Adrenal gland (tissue), 9 donors: ENCODE measurements at regions not wholly inside any gene's neighbourhood (a gene's known extent, or its start where the extent isn't known, plus 50 kb on each side); places are given as distances from the start of the nearest gene placed in this dataset.

ENCODE experiments used
- DNase-seq, 7 donors: peaks; one replicate each; pipeline ENCODE4 v3.0.0-alpha.2; 2019 to 2020
- H3K27ac ChIP-seq, 5 donors: fragments of 200-600 bp; sonication (generic) in 4 of 5; 1 replicate in 3 of 5; 2 replicates in 2 of 5; pipeline versions ENCODE4 v1.5.1 to v1.8.0; 2016 to 2020; ENCODE audit warnings: mild to moderate bottlenecking in 1 of 5
- H3K27me3 ChIP-seq: fragments of 200-600 bp; 2 replicates; pipeline ENCODE4 v1.8.0; 2021
- H3K36me3 ChIP-seq, 2 donors: fragments of 200-600 bp; replicated peaks in 1 of 2; 1 replicate in 1 of 2; 2 replicates in 1 of 2; pipeline versions ENCODE4 v1.5.1 to v1.8.0; 2018 to 2022
- H3K4me1 ChIP-seq, 2 donors: fragments of 200-600 bp; replicated peaks in 1 of 2; 1 replicate in 1 of 2; 2 replicates in 1 of 2; pipeline versions ENCODE4 v1.5.1 to v1.8.0; 2018 to 2021
- H3K4me3 ChIP-seq, 4 donors: fragments of 200-600 bp; sonication (generic) in 3 of 4; one replicate each; pipeline ENCODE4 v1.5.1; 2016 to 2018
- H3K9me3 ChIP-seq, 3 donors: fragments of 200-600 bp; sonication (generic) in 1 of 3; replicated peaks in 1 of 3; 1 replicate in 2 of 3; 2 replicates in 1 of 3; pipeline versions ENCODE4 v1.5.1 to v1.8.0; 2016 to 2021
- CTCF ChIP-seq, 6 experiments: fragments of 450-650 bp in 4 of 6; fragments of 200-600 bp in 2 of 6; sonication (generic) in 1 of 6; IDR thresholded peaks; 1 replicate in 5 of 6; 2 replicates in 1 of 6; pipeline versions ENCODE4 v1.5.1 to v1.8.0; 2016 to 2021; ENCODE audit warnings: antibody characterized with exemption in 6 of 6, mild to moderate bottlenecking in 2 of 6, moderate library complexity in 1 of 6
- POLR2A ChIP-seq, 2 donors: fragments of 450-650 bp; IDR thresholded peaks; one replicate each; pipeline ENCODE4 v1.6.1; 2017; ENCODE audit warnings: antibody characterized with exemption in 2 of 2, mild to moderate bottlenecking in 2 of 2, moderate library complexity in 1 of 2
- WGBS, 4 donors: extraction: QIAGEN DNeasy Blood & Tissue Kit in 2 of 4; methylation state at CpG; one replicate each; pipeline versions ENCODE4 v1.1.5 to v1.1.7; 2013 to 2017; 5-methylcytosine and 5-hydroxymethylcytosine counted together
- intact Hi-C, 2 donors: fragments of 100-400 bp; cut with DNase I; formaldehyde crosslinking; loops; one replicate each; pipeline versions ENCODE4 v1.14.1 to v1.15.0; 2022 to 2023
- donor health status: healthy with polysubstance abuse.
- donor health status: Bipolar disorder and iron deficiency.
- donor health status: DM: yes; HTN: yes; CAD: no.
- donor health status: DM: no; HTN: no; CAD: no.
- donor health status: DM: no; HTN: no; CAD: no.

GRCh38 chr7:136640977-136641376, 227.5 kb upstream of the CHRM2 start:
- no peak for DNase-seq
- 58 to 76% (median 68%) methylated on average over 1 of the region's 1 CpG for WGBS, 4 donors
- Histone ChIP-seq H3K4me3 (no peak overlapping the region), H3K27me3 (no peaks in the 10 kb centered on the region), H3K4me1 (no peaks in the 10 kb centered on the region), H3K9me3 (no peaks in the 10 kb centered on the region), H3K36me3 (no peaks in the 10 kb centered on the region), H3K27ac (no peak overlapping the region)
- TF ChIP-seq CTCF (IDR thresholded peaks at IDR 0.05) (no peak), POLR2A (IDR thresholded peaks at IDR 0.05) (no peak)
- intact Hi-C loops = no loop called here

GRCh38 chr7:136637813-136638212, 230.6 kb upstream of the CHRM2 start:
- Histone ChIP-seq H3K27me3 (no peaks in the 10 kb centered on the region), H3K4me1 (no peaks in the 10 kb centered on the region), H3K9me3 (no peaks in the 10 kb centered on the region), H3K36me3 (no peaks in the 10 kb centered on the region), H3K4me3 (no peak overlapping the region), H3K27ac (no peak overlapping the region)
- intact Hi-C loops = no loop called here
- 77 to 85% (median 83%) methylated on average over 2 of the region's 2 CpGs for WGBS, 4 donors
- no peak for DNase-seq
- TF ChIP-seq CTCF (IDR thresholded peaks at IDR 0.05) (no peak), POLR2A (IDR thresholded peaks at IDR 0.05) (no peak)

GRCh38 chr7:136635751-136636150, 232.7 kb upstream of the CHRM2 start:
- Histone ChIP-seq H3K36me3 (no peaks in the 10 kb centered on the region), H3K9me3 (no peaks in the 10 kb centered on the region), H3K27me3 (no peaks in the 10 kb centered on the region), H3K27ac (no peak overlapping the region), H3K4me1 (no peaks in the 10 kb centered on the region), H3K4me3 (no peak overlapping the region)
- 59 to 73% (median 66%) methylated on average over 3 of the region's 3 CpGs for WGBS, 4 donors
- intact Hi-C loops = no loop called here
- DNase-seq = no peak
- TF ChIP-seq POLR2A (IDR thresholded peaks at IDR 0.05) (no peak), CTCF (IDR thresholded peaks at IDR 0.05) (no peak)

GRCh38 chr7:136618818-136619217, 249.6 kb upstream of the CHRM2 start:
- H3K27me3 ChIP-seq = no peaks in the 10 kb centered on the region
- intact Hi-C loops = no loop called here
- H3K9me3 ChIP-seq = no peaks in the 10 kb centered on the region
- no peak overlapping the region for H3K27ac ChIP-seq
- H3K4me1 ChIP-seq = no peaks in the 10 kb centered on the region
- H3K4me3 ChIP-seq = no peak overlapping the region
- TF ChIP-seq POLR2A (IDR thresholded peaks at IDR 0.05) (no peak), CTCF (IDR thresholded peaks at IDR 0.05) (no peak)
- DNase-seq = no peak
- H3K36me3 ChIP-seq = no peaks in the 10 kb centered on the region
